ENCODE measurements at regions not wholly inside any gene's neighbourhood (a gene's known extent, or its start where the extent isn't known, plus 50 kb on each side); places are given as distances from the start of the nearest gene placed in this dataset.

DNA sequence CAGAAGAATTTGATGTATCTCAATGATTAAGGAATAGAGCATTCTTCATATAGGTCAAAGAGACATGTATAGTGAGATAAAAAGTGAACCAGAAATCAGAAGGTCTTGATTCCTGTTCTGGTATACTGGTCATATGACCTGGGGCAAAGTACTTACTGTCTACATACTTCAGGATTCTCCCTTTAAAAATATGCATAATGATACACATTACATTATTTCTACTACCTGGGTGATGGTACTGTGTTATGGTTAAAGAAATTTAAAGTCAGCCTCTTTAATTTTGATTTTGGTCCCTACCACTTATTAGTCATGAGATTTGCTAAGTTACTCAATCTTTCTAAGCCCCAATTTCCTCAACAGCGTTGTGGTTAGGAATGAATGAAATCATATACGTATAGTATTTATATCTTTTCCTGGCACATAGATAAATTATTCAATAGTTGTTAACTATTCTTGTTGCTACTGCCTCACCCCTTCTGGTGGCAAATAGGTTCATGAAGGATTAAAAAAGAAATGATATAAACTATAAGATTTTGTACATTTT is 984.1 kb downstream of the TLE4 start:
- TF ChIP-seq CTCF (conservative IDR thresholded peaks at IDR 0.05) (no peak), ZFX (IDR thresholded peaks at IDR 0.05) (no peak)

Data from C4-2B (cell line).